Progenitor cell of endocrine pancreas (in vitro differentiated cells): ENCODE measurements at regions not wholly inside any gene's neighbourhood (a gene's known extent, or its start where the extent isn't known, plus 50 kb on each side); places are given as distances from the start of the nearest gene placed in this dataset.

Experiments
- DNase-seq: peaks from one replicate; pipeline ENCODE4 v3.0.0; 2021; ENCODE audit warnings: low spot score; ENCODE audit not compliant: unreplicated experiment
- H3K27ac Mint-ChIP-seq: 2 replicates; pipeline ENCODE4 v1.8.0; 2021; ENCODE audit warnings: mild to moderate bottlenecking, moderate library complexity, mixed read lengths
- H3K27me3 Mint-ChIP-seq: 2 replicates; pipeline ENCODE4 v1.8.0; 2021; ENCODE audit warnings: mixed read lengths
- H3K36me3 Mint-ChIP-seq: 2 replicates; pipeline ENCODE4 v1.8.0; 2022; ENCODE audit warnings: mixed read lengths; ENCODE audit not compliant: insufficient read depth
- H3K4me1 Mint-ChIP-seq: 2 replicates; pipeline ENCODE4 v1.8.0; 2021; ENCODE audit warnings: low read depth, mixed read lengths
- H3K4me3 Mint-ChIP-seq: 2 replicates; pipeline ENCODE4 v1.8.0; 2021; ENCODE audit warnings: low read depth, mild to moderate bottlenecking, moderate library complexity, mixed read lengths
- H3K9me3 Mint-ChIP-seq: 2 replicates; pipeline ENCODE4 v1.8.0; 2021; ENCODE audit warnings: low read depth, mixed read lengths
- TF ChIP-seq, protein P1 (sequence below): fragments of 200-600 bp; sonication (generic); IDR thresholded peaks from one replicate; pipeline ENCODE4 v1.5.0; 2021; ENCODE audit warnings: antibody characterized with exemption, mild to moderate bottlenecking; ENCODE audit not compliant: unreplicated experiment

- Mint-ChIP-seq H3K4me3 (no peak overlapping the region), H3K27me3 (no peaks in the 10 kb centered on the region), H3K36me3 (no peaks in the 10 kb centered on the region), H3K9me3 (peaks cover 9% of the 10 kb centered on the region), H3K4me1 (no peaks in the 10 kb centered on the region), H3K27ac (no peak overlapping the region)
- TF ChIP-seq, protein P1, sequence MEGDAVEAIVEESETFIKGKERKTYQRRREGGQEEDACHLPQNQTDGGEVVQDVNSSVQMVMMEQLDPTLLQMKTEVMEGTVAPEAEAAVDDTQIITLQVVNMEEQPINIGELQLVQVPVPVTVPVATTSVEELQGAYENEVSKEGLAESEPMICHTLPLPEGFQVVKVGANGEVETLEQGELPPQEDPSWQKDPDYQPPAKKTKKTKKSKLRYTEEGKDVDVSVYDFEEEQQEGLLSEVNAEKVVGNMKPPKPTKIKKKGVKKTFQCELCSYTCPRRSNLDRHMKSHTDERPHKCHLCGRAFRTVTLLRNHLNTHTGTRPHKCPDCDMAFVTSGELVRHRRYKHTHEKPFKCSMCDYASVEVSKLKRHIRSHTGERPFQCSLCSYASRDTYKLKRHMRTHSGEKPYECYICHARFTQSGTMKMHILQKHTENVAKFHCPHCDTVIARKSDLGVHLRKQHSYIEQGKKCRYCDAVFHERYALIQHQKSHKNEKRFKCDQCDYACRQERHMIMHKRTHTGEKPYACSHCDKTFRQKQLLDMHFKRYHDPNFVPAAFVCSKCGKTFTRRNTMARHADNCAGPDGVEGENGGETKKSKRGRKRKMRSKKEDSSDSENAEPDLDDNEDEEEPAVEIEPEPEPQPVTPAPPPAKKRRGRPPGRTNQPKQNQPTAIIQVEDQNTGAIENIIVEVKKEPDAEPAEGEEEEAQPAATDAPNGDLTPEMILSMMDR = no peak
- DNase-seq = no peak
Measured at GRCh38 chr14:83991666-83992065, 1538.3 kb upstream of the FLRT2 start.

DNA sequence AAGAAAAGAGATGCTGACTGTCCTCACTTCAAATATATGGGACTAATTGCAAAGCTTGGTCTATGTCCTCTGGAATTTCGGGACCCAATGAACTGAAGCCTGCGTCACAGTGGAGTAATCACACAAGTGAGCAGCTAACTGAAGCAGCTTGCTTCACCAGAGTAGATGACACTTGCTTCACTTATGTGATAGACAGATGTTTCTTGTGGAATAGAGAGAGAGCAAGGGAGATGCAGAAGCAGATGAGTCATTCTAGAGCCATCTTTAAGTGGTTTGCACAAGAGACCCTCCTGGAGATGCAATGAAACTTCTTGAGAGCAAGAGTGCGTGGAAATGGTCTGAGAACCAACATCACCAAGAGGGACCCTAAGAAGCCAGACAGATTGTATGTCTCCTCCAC lies 1537.1 kb upstream of the FLRT2 start:
- Mint-ChIP-seq H3K27me3 (no peaks in the 10 kb centered on the region), H3K4me1 (no peaks in the 10 kb centered on the region), H3K4me3 (no peak overlapping the region), H3K36me3 (no peaks in the 10 kb centered on the region), H3K9me3 (peaks cover 7% of the 10 kb centered on the region), H3K27ac (no peak overlapping the region)
- DNase-seq = no peak
- TF ChIP-seq, protein P1 = no peak

DNA sequence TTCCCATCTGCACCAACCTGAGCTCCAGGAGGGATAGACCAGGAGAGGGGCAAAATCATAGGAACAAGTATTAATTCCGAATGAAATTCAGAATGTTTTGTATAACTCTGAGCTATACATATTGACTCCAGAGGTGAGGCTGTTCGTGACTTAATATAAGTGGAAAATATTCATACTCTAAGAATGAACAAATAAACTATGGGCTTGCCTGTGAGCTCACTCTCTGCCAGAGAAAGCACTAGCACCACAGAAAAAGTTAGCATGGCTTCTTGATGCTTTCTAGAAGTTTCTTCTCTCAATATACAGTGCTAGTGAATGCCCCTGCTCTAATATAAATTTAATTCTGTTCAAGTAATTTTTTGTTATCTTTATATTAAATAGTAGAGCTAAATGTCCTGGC lies 1536.4 kb upstream of the FLRT2 start:
- Mint-ChIP-seq H3K4me3 (no peak overlapping the region), H3K36me3 (no peaks in the 10 kb centered on the region), H3K27ac (no peak overlapping the region), H3K4me1 (no peaks in the 10 kb centered on the region), H3K9me3 (peaks cover 7% of the 10 kb centered on the region), H3K27me3 (no peaks in the 10 kb centered on the region)
- no peak for DNase-seq
- TF ChIP-seq, protein P1 = no peak

GRCh38 chr14:83994020-83994419 lies 1535.9 kb upstream of the FLRT2 start:
- Mint-ChIP-seq H3K9me3 (peaks cover 7% of the 10 kb centered on the region), H3K27ac (no peak overlapping the region), H3K4me1 (no peaks in the 10 kb centered on the region), H3K4me3 (no peak overlapping the region), H3K27me3 (no peaks in the 10 kb centered on the region), H3K36me3 (no peaks in the 10 kb centered on the region)
- no peak for DNase-seq
- TF ChIP-seq, protein P1 = no peak

DNA sequence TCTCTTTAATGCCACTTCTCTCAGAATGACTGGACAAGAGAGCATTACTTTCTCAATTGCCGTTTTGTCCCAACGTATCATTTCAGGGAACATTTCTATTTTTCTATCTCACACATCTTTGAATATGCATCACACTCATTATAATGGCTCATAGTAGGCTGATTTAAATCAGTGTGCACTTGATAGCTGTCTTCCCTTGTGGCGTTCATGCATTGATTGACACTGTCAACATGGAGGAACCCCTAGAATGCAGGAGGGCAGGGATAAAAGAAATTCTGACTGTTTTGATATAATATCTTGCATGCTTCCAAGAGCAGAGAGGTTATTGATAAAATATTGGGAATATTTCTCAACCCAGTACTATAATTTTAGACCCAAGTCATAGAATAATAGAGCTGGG lies 1528.9 kb upstream of the FLRT2 start:
- H3K4me3 Mint-ChIP-seq = no peak overlapping the region
- TF ChIP-seq, protein P1 = no peak
- H3K36me3 Mint-ChIP-seq = no peaks in the 10 kb centered on the region
- H3K27ac Mint-ChIP-seq = no peak overlapping the region
- no peaks in the 10 kb centered on the region for H3K27me3 Mint-ChIP-seq
- H3K4me1 Mint-ChIP-seq = peaks cover 6% of the 10 kb centered on the region
- DNase-seq = no peak
- peaks cover 10% of the 10 kb centered on the region for H3K9me3 Mint-ChIP-seq
